Fibroblast of lung (primary cell): ENCODE measurements at regions not wholly inside any gene's neighbourhood (a gene's known extent, or its start where the extent isn't known, plus 50 kb on each side); places are given as distances from the start of the nearest gene placed in this dataset.

ENCODE experiments used
- DNase-seq, 2 donors: peaks; one replicate each; pipeline versions ENCODE4 v3.0.0 to v3.0.0-alpha.2; 2010; ENCODE audit warnings: low read depth in 2 of 2
- H2AFZ ChIP-seq: 2 replicates; pipeline ENCODE4 v1.5.1; 2012; ENCODE audit warnings: low read length, control low read depth, inconsistent platforms
- H3K27ac ChIP-seq: 2 replicates; pipeline ENCODE4 v1.5.1; 2011; ENCODE audit warnings: low read length, control low read depth; ENCODE audit not compliant: insufficient read depth
- H3K27me3 ChIP-seq: 2 replicates; pipeline ENCODE4 v1.5.1; 2011; ENCODE audit warnings: mild to moderate bottlenecking, low read length; ENCODE audit not compliant: control insufficient read depth, insufficient read depth
- H3K36me3 ChIP-seq: 2 replicates; pipeline ENCODE4 v1.5.1; 2011; ENCODE audit warnings: low read length; ENCODE audit not compliant: control insufficient read depth, insufficient read depth
- H3K4me1 ChIP-seq: 2 replicates; pipeline ENCODE4 v1.5.1; 2011; ENCODE audit warnings: low read length; ENCODE audit not compliant: control insufficient read depth, insufficient read depth; ENCODE audit errors: extremely low read depth
- H3K4me2 ChIP-seq: 2 replicates; pipeline ENCODE4 v1.5.1; 2011; ENCODE audit warnings: low read length, control low read depth; ENCODE audit not compliant: insufficient read depth; ENCODE audit errors: extremely low read depth
- H3K4me3 ChIP-seq, 4 experiments: fragments of 200-600 bp in 1 of 4; sonication (generic) in 1 of 4; replicated peaks in 1 of 4; 2 replicates each; pipeline ENCODE4 v1.5.1; 2011 to 2016; ENCODE audit warnings: low read length in 4 of 4, low read depth in 3 of 4, mild to moderate bottlenecking in 3 of 4, control low read depth in 2 of 4, inconsistent platforms in 1 of 4, mixed read lengths in 1 of 4; ENCODE audit not compliant: insufficient read depth in 1 of 4; ENCODE audit errors: control extremely low read depth in 1 of 4
- H3K79me2 ChIP-seq: 2 replicates; pipeline ENCODE4 v1.5.1; 2012; ENCODE audit warnings: mild to moderate bottlenecking, low read length, inconsistent platforms; ENCODE audit not compliant: control insufficient read depth, insufficient read depth
- H3K9ac ChIP-seq: 2 replicates; pipeline ENCODE4 v1.5.1; 2011; ENCODE audit warnings: mild to moderate bottlenecking, low read length, control low read depth; ENCODE audit not compliant: insufficient read depth
- H3K9me3 ChIP-seq: 2 replicates; pipeline ENCODE4 v1.5.1; 2012; ENCODE audit warnings: low read depth, low read length; ENCODE audit not compliant: control insufficient read depth, insufficient read depth
- H4K20me1 ChIP-seq: 2 replicates; pipeline ENCODE4 v1.5.1; 2011; ENCODE audit warnings: low read length; ENCODE audit not compliant: control insufficient read depth, insufficient read depth; ENCODE audit errors: extremely low read depth
- EZH2 ChIP-seq: IDR thresholded peaks from 2 replicates; pipeline ENCODE4 v1.5.1; 2012; ENCODE audit warnings: low read length, control low read depth, mild to moderate bottlenecking; ENCODE audit errors: missing control alignments
- TF ChIP-seq, protein P1 (sequence below), 2 donors: IDR thresholded peaks in 1 of 2; conservative IDR thresholded peaks in 1 of 2; 1 replicate in 1 of 2; 2 replicates in 1 of 2; pipeline ENCODE4 v1.5.1; 2011 to 2012; ENCODE audit warnings: low read length in 2 of 2, control low read depth in 1 of 2, inconsistent platforms in 1 of 2, low read depth in 1 of 2, mild to moderate bottlenecking in 1 of 2

DNA sequence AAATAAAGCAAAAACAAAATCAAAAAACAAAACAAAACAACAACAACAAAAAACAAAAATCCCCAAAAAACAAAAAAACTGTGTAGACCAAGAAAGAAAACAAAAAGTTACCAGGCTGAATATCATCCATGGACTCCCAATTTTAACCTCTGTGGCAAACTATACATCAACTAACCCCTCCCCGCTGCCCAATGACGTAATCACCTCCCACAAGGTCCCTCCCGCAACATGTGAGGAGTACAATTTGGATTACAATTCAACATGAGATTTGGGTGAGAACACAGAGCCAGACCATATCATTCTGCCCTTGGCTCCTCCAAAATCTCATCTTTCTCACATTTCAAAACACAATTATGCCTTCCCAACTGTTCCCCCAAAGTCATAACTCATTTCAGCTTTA, 179.8 kb downstream of the DERA start:
- Histone ChIP-seq H3K9ac (no peak overlapping the region), H3K4me2 (no peak overlapping the region), H3K9me3 (no peaks in the 10 kb centered on the region), H3K27ac (no peak overlapping the region), H4K20me1 (no peaks in the 10 kb centered on the region), H3K4me3 (no peak overlapping the region), H3K79me2 (no peaks in the 10 kb centered on the region), H3K36me3 (no peaks in the 10 kb centered on the region), H2AFZ (no peak overlapping the region), H3K4me1 (no peaks in the 10 kb centered on the region), H3K27me3 (no peaks in the 10 kb centered on the region)
- TF ChIP-seq, protein P1, sequence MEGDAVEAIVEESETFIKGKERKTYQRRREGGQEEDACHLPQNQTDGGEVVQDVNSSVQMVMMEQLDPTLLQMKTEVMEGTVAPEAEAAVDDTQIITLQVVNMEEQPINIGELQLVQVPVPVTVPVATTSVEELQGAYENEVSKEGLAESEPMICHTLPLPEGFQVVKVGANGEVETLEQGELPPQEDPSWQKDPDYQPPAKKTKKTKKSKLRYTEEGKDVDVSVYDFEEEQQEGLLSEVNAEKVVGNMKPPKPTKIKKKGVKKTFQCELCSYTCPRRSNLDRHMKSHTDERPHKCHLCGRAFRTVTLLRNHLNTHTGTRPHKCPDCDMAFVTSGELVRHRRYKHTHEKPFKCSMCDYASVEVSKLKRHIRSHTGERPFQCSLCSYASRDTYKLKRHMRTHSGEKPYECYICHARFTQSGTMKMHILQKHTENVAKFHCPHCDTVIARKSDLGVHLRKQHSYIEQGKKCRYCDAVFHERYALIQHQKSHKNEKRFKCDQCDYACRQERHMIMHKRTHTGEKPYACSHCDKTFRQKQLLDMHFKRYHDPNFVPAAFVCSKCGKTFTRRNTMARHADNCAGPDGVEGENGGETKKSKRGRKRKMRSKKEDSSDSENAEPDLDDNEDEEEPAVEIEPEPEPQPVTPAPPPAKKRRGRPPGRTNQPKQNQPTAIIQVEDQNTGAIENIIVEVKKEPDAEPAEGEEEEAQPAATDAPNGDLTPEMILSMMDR (conservative IDR thresholded peaks at IDR 0.05 in 1 of 2, IDR thresholded peaks at IDR 0.05 in 1 of 2; ENCODE audit: low read depth in 1 of 2, low read length in 2 of 2) = no peak
- no peak for DNase-seq

GRCh38 chr12:16088421-16088820, 177.3 kb downstream of the DERA start:
- Histone ChIP-seq H3K4me2 (no peak overlapping the region), H3K27me3 (no peaks in the 10 kb centered on the region), H3K79me2 (no peaks in the 10 kb centered on the region), H4K20me1 (no peaks in the 10 kb centered on the region), H3K27ac (no peak overlapping the region), H3K36me3 (no peaks in the 10 kb centered on the region), H3K4me1 (no peaks in the 10 kb centered on the region), H3K4me3 (no peak overlapping the region), H3K9me3 (no peaks in the 10 kb centered on the region), H3K9ac (no peak overlapping the region), H2AFZ (no peak overlapping the region)
- no peak for TF ChIP-seq EZH2
- TF ChIP-seq, protein P1 (conservative IDR thresholded peaks at IDR 0.05 in 1 of 2, IDR thresholded peaks at IDR 0.05 in 1 of 2; ENCODE audit: low read depth in 1 of 2, low read length in 2 of 2) = no peak
- DNase-seq = no peak
